Gastrocnemius medialis (tissue), 4 donors: ENCODE measurements at regions not wholly inside any gene's neighbourhood (a gene's known extent, or its start where the extent isn't known, plus 50 kb on each side); places are given as distances from the start of the nearest gene placed in this dataset.

ENCODE experiments used
- ATAC-seq, 2 donors: fragments of 150-250 bp; one replicate each; pipeline ENCODE4 v1.9.1; 2016
- DNase-seq, 2 donors: peaks; one replicate each; pipeline ENCODE4 v3.0.0-alpha.2; 2019
- H3K27ac ChIP-seq, 4 donors: fragments of 200-600 bp; sonication (generic); 1 replicate in 1 of 4; 2 replicates in 3 of 4; pipeline ENCODE4 v1.5.1; 2016 to 2018; ENCODE audit warnings: mild to moderate bottlenecking in 2 of 4, moderate library complexity in 1 of 4
- H3K27me3 ChIP-seq, 3 donors: fragments of 200-600 bp; sonication (generic) in 2 of 3; 1 replicate in 1 of 3; 2 replicates in 2 of 3; pipeline versions ENCODE4 v1.5.1 to v1.6.0; 2016 to 2019; ENCODE audit warnings: mild to moderate bottlenecking in 1 of 3, moderate library complexity in 1 of 3
- H3K36me3 ChIP-seq, 2 donors: fragments of 200-600 bp; sonication (generic) in 1 of 2; one replicate each; pipeline ENCODE4 v1.5.1; 2017 to 2018
- H3K4me1 ChIP-seq, 2 donors: fragments of 200-600 bp; sonication (generic) in 1 of 2; one replicate each; pipeline ENCODE4 v1.5.1; 2016 to 2017; ENCODE audit warnings: mild to moderate bottlenecking in 2 of 2
- H3K4me3 ChIP-seq, 4 donors: fragments of 200-600 bp; sonication (generic) in 3 of 4; 1 replicate in 1 of 4; 2 replicates in 3 of 4; pipeline ENCODE4 v1.5.1; 2016 to 2019; ENCODE audit warnings: mild to moderate bottlenecking in 2 of 4
- H3K9me3 ChIP-seq, 3 donors: fragments of 200-600 bp; sonication (generic) in 2 of 3; 1 replicate in 1 of 3; 2 replicates in 2 of 3; pipeline ENCODE4 v1.5.1; 2016 to 2019
- CTCF ChIP-seq, 5 experiments: fragments of 450-650 bp in 3 of 5; fragments of 200-600 bp in 2 of 5; sonication (generic) in 2 of 5; IDR thresholded peaks in 4 of 5; conservative IDR thresholded peaks in 1 of 5; 1 replicate in 4 of 5; 2 replicates in 1 of 5; pipeline ENCODE4 v1.5.1; 2016 to 2019; ENCODE audit warnings: antibody characterized with exemption in 5 of 5, mild to moderate bottlenecking in 3 of 5, moderate library complexity in 3 of 5
- POLR2A ChIP-seq, 2 donors: fragments of 450-650 bp; IDR thresholded peaks; one replicate each; pipeline ENCODE4 v1.6.1; 2017; ENCODE audit warnings: antibody characterized with exemption in 2 of 2, mild to moderate bottlenecking in 2 of 2, moderate library complexity in 2 of 2
- in situ Hi-C, 4 donors: fragments of 200-750 bp; cut with MboI; loops; one replicate each; pipeline versions ENCODE4 v1.15.0 to v1.8.0; 2017; ENCODE audit warnings: low sequenced_read_pairs in 4 of 4
- intact Hi-C: fragments of 100-400 bp; cut with DNase I; formaldehyde crosslinking; loops from one replicate; pipeline ENCODE4 v1.15.1; 2023; ENCODE audit warnings: low total_unique reads

GRCh38 chr18:39998317-39998716 is 1956.7 kb upstream of the PIK3C3 start:
- no peak overlapping the region for H3K4me3 ChIP-seq
- intact Hi-C loops: no loop called here
- DNase-seq: no peak
- H3K27me3 ChIP-seq: no peaks in the 10 kb centered on the region
- in situ Hi-C loops: no loop called here
- H3K27ac ChIP-seq: no peak overlapping the region
- H3K36me3 ChIP-seq: no peaks in the 10 kb centered on the region
- no peak for ATAC-seq
- no peak for TF ChIP-seq POLR2A (IDR thresholded peaks at IDR 0.05)
- TF ChIP-seq CTCF (IDR thresholded peaks at IDR 0.05 in 4 of 5, conservative IDR thresholded peaks at IDR 0.05 in 1 of 5): no peak
- H3K9me3 ChIP-seq: no peaks in the 10 kb centered on the region
- H3K4me1 ChIP-seq: no peaks in the 10 kb centered on the region

- DNase-seq (no peak), ATAC-seq (no peak)
- intact Hi-C loops: no loop called here
- Histone ChIP-seq H3K27me3 (no peaks in the 10 kb centered on the region), H3K27ac (no peak overlapping the region), H3K4me1 (no peaks in the 10 kb centered on the region), H3K4me3 (no peak overlapping the region), H3K36me3 (no peaks in the 10 kb centered on the region), H3K9me3 (no peaks in the 10 kb centered on the region)
- in situ Hi-C loops: no loop called here
- no peak for TF ChIP-seq POLR2A (IDR thresholded peaks at IDR 0.05)
Observed at GRCh38 chr18:39994498-39994897, 1960.5 kb upstream of the PIK3C3 start.

GRCh38 chr18:39991696-39992265 is 1963.3 kb upstream of the PIK3C3 start:
- ATAC-seq (no peak), DNase-seq (no peak)
- no peaks in the 10 kb centered on the region for H3K36me3 ChIP-seq
- H3K27ac ChIP-seq: no peak overlapping the region
- TF ChIP-seq CTCF (IDR thresholded peaks at IDR 0.05 in 4 of 5, conservative IDR thresholded peaks at IDR 0.05 in 1 of 5): no peak
- no peak for TF ChIP-seq POLR2A (IDR thresholded peaks at IDR 0.05)
- H3K4me3 ChIP-seq: no peak overlapping the region
- no peaks in the 10 kb centered on the region for H3K9me3 ChIP-seq
- no peaks in the 10 kb centered on the region for H3K4me1 ChIP-seq
- no peaks in the 10 kb centered on the region for H3K27me3 ChIP-seq
- intact Hi-C loops (no loop called here), in situ Hi-C loops (no loop called here)

- in situ Hi-C loops (no loop called here), intact Hi-C loops (no loop called here)
- TF ChIP-seq POLR2A (IDR thresholded peaks at IDR 0.05) (no peak), CTCF (IDR thresholded peaks at IDR 0.05 in 4 of 5, conservative IDR thresholded peaks at IDR 0.05 in 1 of 5) (no peak)
Observed at GRCh38 chr18:39990540-39990939, 1964.5 kb upstream of the PIK3C3 start.

GRCh38 chr18:39976771-39977170 is 1978.3 kb upstream of the PIK3C3 start:
- no peak for TF ChIP-seq POLR2A (IDR thresholded peaks at IDR 0.05)
- Histone ChIP-seq H3K36me3 (no peaks in the 10 kb centered on the region), H3K9me3 (no peaks in the 10 kb centered on the region), H3K27ac (no peak overlapping the region), H3K4me1 (no peaks in the 10 kb centered on the region), H3K4me3 (no peak overlapping the region), H3K27me3 (no peaks in the 10 kb centered on the region)
- intact Hi-C loops (no loop called here), in situ Hi-C loops (no loop called here)
- DNase-seq: no peak
- ATAC-seq: no peak

More at GRCh38 chr18:39990540-39990939, 1964.5 kb upstream of the PIK3C3 start:
- H3K27me3 ChIP-seq: no peaks in the 10 kb centered on the region
- no peak for DNase-seq
- H3K9me3 ChIP-seq: no peaks in the 10 kb centered on the region
- H3K27ac ChIP-seq: no peak overlapping the region
- H3K4me1 ChIP-seq: no peaks in the 10 kb centered on the region
- no peak overlapping the region for H3K4me3 ChIP-seq
- no peaks in the 10 kb centered on the region for H3K36me3 ChIP-seq
- no peak for ATAC-seq

- in situ Hi-C loops (no loop called here), intact Hi-C loops (no loop called here)
- DNase-seq: no peak
- H3K27me3 ChIP-seq: no peaks in the 10 kb centered on the region
- no peak for ATAC-seq
- no peak for TF ChIP-seq CTCF (IDR thresholded peaks at IDR 0.05 in 4 of 5, conservative IDR thresholded peaks at IDR 0.05 in 1 of 5)
- no peak for TF ChIP-seq POLR2A (IDR thresholded peaks at IDR 0.05)
- H3K27ac ChIP-seq: no peak overlapping the region
- no peak overlapping the region for H3K4me3 ChIP-seq
- H3K36me3 ChIP-seq: no peaks in the 10 kb centered on the region
- no peaks in the 10 kb centered on the region for H3K9me3 ChIP-seq
- H3K4me1 ChIP-seq: no peaks in the 10 kb centered on the region
Observed at GRCh38 chr18:39972521-39972920, 1982.5 kb upstream of the PIK3C3 start.
